ENCODE measurements at regions not wholly inside any gene's neighbourhood (a gene's known extent, or its start where the extent isn't known, plus 50 kb on each side); places are given as distances from the start of the nearest gene placed in this dataset.

GRCh38 chr20:60840971-60841370 lies 411.1 kb upstream of the CDH4 start:
- no peak for ATAC-seq
- H2AFZ ChIP-seq (ENCODE audit: low read length), result no peak overlapping the region
- TF ChIP-seq EZH2 (IDR thresholded peaks at IDR 0.05; ENCODE audit: low read length, unreplicated experiment), result no peak
- TF ChIP-seq, protein P1, sequence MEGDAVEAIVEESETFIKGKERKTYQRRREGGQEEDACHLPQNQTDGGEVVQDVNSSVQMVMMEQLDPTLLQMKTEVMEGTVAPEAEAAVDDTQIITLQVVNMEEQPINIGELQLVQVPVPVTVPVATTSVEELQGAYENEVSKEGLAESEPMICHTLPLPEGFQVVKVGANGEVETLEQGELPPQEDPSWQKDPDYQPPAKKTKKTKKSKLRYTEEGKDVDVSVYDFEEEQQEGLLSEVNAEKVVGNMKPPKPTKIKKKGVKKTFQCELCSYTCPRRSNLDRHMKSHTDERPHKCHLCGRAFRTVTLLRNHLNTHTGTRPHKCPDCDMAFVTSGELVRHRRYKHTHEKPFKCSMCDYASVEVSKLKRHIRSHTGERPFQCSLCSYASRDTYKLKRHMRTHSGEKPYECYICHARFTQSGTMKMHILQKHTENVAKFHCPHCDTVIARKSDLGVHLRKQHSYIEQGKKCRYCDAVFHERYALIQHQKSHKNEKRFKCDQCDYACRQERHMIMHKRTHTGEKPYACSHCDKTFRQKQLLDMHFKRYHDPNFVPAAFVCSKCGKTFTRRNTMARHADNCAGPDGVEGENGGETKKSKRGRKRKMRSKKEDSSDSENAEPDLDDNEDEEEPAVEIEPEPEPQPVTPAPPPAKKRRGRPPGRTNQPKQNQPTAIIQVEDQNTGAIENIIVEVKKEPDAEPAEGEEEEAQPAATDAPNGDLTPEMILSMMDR (conservative IDR thresholded peaks at IDR 0.05; ENCODE audit: low read depth, low read length), result no peak
- no peak for TF ChIP-seq EZH2phosphoT487 (IDR thresholded peaks at IDR 0.05; ENCODE audit: borderline replicate concordance, low read length)
- H3K27ac ChIP-seq (ENCODE audit: low read length), result no peak overlapping the region
- no peaks in the 10 kb centered on the region for H3F3A ChIP-seq (ENCODE audit: low read length, unreplicated experiment)
- no peak overlapping the region for H3K4me2 ChIP-seq (ENCODE audit: low read length)
- H3K4me1 ChIP-seq (ENCODE audit: insufficient read depth, low read length), result no peaks in the 10 kb centered on the region
- H3K36me3 ChIP-seq (ENCODE audit: low read depth, low read length), result no peaks in the 10 kb centered on the region
- DNase-seq, result no peak
- H4K20me1 ChIP-seq (ENCODE audit: low read length), result no peaks in the 10 kb centered on the region
- no peaks in the 10 kb centered on the region for H3K9me2 ChIP-seq (replicated peaks; ENCODE audit: low read length)
- POLR2A ChIA-PET (ENCODE audit: unreplicated experiment), result no interaction called here
- H3K27me3 ChIP-seq (ENCODE audit: low read length), result no peaks in the 10 kb centered on the region
- no peak overlapping the region for H3K4me3 ChIP-seq (ENCODE audit: low read length)
- CTCF ChIA-PET, result no interaction called here
- no peaks in the 10 kb centered on the region for H3K79me2 ChIP-seq (ENCODE audit: low read length)
- H3K9me3 ChIP-seq (ENCODE audit: low read length), result 0 out of 2 replicates have a peak, but pooled peaks cover 8% of the 10 kb centered on the region
- no TSS peak for BruUV-seq (replicated peaks)
- no peak overlapping the region for H3K9ac ChIP-seq (ENCODE audit: low read length)
- intact Hi-C loops (cut with micrococcal nuclease), result no loop called here

DNA sequence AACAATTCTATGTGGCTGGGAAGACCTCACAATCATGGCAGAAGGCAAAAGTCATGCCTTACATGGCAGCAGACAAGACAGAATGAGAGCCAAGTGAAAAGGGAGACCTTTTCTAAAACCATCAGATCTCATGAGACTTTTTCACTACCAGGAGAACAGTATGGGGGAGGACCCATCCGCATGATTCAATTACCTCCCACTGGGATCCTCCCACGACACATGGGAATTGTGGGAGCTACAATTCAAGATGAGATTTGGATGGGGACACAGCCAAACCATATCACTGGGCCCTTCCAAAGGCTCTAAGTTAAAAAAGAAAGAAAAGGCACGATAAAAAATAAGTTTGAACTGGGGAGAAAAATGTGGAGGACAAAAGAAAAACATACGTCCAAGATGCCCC lies 406.9 kb upstream of the CDH4 start:
- no peaks in the 10 kb centered on the region for H3K4me1 ChIP-seq (ENCODE audit: insufficient read depth, low read length)
- H3K36me3 ChIP-seq (ENCODE audit: low read depth, low read length), result no peaks in the 10 kb centered on the region
- H2AFZ ChIP-seq (ENCODE audit: low read length), result no peak overlapping the region
- ATAC-seq, result no peak
- ChIA-PET POLR2A (ENCODE audit: unreplicated experiment) (no interaction called here), CTCF (no interaction called here)
- H4K20me1 ChIP-seq (ENCODE audit: low read length), result no peaks in the 10 kb centered on the region
- no peaks in the 10 kb centered on the region for H3F3A ChIP-seq (ENCODE audit: low read length, unreplicated experiment)
- no peaks in the 10 kb centered on the region for H3K9me2 ChIP-seq (replicated peaks; ENCODE audit: low read length)
- H3K79me2 ChIP-seq (ENCODE audit: low read length), result no peaks in the 10 kb centered on the region
- no peak overlapping the region for H3K4me2 ChIP-seq (ENCODE audit: low read length)
- no peak for DNase-seq
- BruUV-seq (replicated peaks), result no TSS peak
- H3K27ac ChIP-seq (ENCODE audit: low read length), result no peak overlapping the region
- TF ChIP-seq, protein P1 (conservative IDR thresholded peaks at IDR 0.05; ENCODE audit: low read depth, low read length), result no peak
- TF ChIP-seq EZH2phosphoT487 (IDR thresholded peaks at IDR 0.05; ENCODE audit: borderline replicate concordance, low read length), result no peak
- no peak for TF ChIP-seq EZH2 (IDR thresholded peaks at IDR 0.05; ENCODE audit: low read length, unreplicated experiment)
- no peaks in the 10 kb centered on the region for H3K27me3 ChIP-seq (ENCODE audit: low read length)
- H3K9ac ChIP-seq (ENCODE audit: low read length), result no peak overlapping the region
- 0 out of 2 replicates have a peak, but pooled peaks cover 8% of the 10 kb centered on the region for H3K9me3 ChIP-seq (ENCODE audit: low read length)
- no peak overlapping the region for H3K4me3 ChIP-seq (ENCODE audit: low read length)
- intact Hi-C loops (cut with micrococcal nuclease), result no loop called here

GRCh38 chr20:60851826-60852704 lies 400.0 kb upstream of the CDH4 start:
- H3F3A ChIP-seq (ENCODE audit: low read length, unreplicated experiment), result no peaks in the 10 kb centered on the region
- H3K9me2 ChIP-seq (replicated peaks; ENCODE audit: low read length), result no peaks in the 10 kb centered on the region
- no peaks in the 10 kb centered on the region for H4K20me1 ChIP-seq (ENCODE audit: low read length)
- TF ChIP-seq, protein P1 (conservative IDR thresholded peaks at IDR 0.05; ENCODE audit: low read depth, low read length), result peak; percentile 42
- TF ChIP-seq EZH2phosphoT487 (IDR thresholded peaks at IDR 0.05; ENCODE audit: borderline replicate concordance, low read length), result no peak
- H3K4me3 ChIP-seq (ENCODE audit: low read length), result no peak overlapping the region
- no peaks in the 10 kb centered on the region for H3K79me2 ChIP-seq (ENCODE audit: low read length)
- no peaks in the 10 kb centered on the region for H3K27me3 ChIP-seq (ENCODE audit: low read length)
- ChIA-PET POLR2A (ENCODE audit: unreplicated experiment) (no interaction called here), CTCF (no interaction called here)
- ATAC-seq, result no peak
- H3K36me3 ChIP-seq (ENCODE audit: low read depth, low read length), result no peaks in the 10 kb centered on the region
- intact Hi-C loops (cut with micrococcal nuclease), result no loop called here
- DNase-seq, result no peak
- no TSS peak for BruUV-seq (replicated peaks)
- no peak overlapping the region for H3K4me2 ChIP-seq (ENCODE audit: low read length)
- no peak overlapping the region for H2AFZ ChIP-seq (ENCODE audit: low read length)
- no peaks in the 10 kb centered on the region for H3K9me3 ChIP-seq (ENCODE audit: low read length)
- no peak overlapping the region for H3K9ac ChIP-seq (ENCODE audit: low read length)
- no peak overlapping the region for H3K27ac ChIP-seq (ENCODE audit: low read length)
- H3K4me1 ChIP-seq (ENCODE audit: insufficient read depth, low read length), result no peaks in the 10 kb centered on the region
